Islet precursor cell (in vitro differentiated cells): ENCODE measurements at regions not wholly inside any gene's neighbourhood (a gene's known extent, or its start where the extent isn't known, plus 50 kb on each side); places are given as distances from the start of the nearest gene placed in this dataset.
A peak's percentile ranks its signal among the peaks of the same experiment; 100 is the strongest.
"Not testable (repeated sequence)": the region's sequence is repeated elsewhere in the genome, so short reads cannot be mapped to it uniquely, and the experiment has no call there.

Source experiments
- DNase-seq: peaks from one replicate; pipeline ENCODE4 v3.0.0-alpha.2; 2018

DNA sequence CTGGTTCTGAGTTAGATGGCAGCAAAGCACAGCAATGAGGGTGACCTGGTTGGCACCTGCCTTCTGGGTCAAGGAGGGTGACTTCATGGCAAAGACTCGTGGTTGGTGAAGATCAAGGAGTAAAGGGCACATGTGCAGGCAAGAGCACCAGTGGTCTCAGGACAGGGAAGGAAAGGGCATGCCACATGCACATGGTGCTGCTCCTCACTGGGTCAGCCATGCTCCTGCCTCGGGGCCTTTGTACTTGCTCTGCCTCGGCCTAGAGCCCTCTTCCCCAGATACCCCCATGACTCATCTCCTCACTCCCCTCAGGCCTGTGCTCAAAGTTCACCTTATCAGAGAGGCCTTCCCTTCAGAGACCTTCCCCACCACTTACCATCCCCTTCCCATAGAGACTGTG, 106.7 kb upstream of the KDM7A start:
- no peak for DNase-seq

DNA sequence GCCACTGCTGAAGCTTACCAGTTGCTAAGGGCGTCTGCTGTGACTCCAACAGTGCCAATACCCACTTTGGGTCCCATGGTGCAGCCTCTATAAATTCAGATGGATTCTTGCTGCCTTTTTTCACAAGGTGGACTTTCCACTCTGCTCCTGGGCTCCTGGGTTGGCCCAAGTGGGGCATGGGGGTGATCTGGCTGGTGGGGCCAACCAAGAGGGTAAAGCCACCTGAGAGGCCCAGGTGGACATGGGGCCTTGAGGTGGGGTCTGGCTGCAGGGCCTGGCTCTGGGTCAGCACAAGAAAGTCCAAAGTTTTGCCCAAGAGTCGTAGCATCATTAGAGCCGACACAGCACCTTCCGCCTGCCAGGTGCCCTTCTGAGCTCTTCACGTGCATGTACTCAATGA, 105.2 kb upstream of the KDM7A start:
- DNase-seq = no peak

DNA sequence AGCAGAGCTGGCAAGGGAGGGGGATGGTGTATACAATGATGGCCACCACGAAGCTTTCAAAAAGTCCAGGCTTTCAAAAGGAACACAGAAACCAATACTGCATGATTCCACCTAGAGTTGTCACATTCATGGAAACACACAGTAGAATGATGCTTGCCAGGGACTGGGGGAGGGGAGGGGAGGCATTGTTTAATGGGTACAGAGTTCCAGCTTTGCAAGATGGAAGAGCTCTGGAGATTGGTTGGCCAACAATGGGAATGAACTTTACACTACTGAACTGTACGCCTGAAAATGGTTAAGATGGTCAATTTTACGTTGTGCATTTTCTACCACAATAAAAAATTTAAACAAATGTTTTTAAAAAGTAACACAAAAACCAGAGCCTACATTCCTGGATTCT, 104.5 kb upstream of the KDM7A start:
- no peak for DNase-seq

DNA sequence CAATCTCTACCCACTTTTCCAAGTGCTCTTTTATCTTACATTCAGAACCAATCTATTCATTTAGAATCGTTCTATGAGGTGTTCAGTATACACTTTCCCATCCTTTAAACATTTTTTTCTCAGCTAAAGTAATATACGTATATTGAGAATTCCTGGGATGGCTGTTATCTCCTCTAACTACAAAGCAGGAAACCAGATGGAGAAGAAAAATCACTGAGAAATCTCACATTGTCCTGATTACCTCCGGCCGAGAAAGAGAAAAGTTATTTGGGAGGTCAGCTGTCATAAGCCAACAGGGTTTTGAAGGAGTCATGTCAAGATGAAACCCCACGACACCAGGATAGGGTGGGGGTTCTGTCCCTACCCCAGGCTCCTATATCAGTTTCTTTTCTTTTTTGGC, 99.2 kb upstream of the KDM7A start:
- DNase-seq = no peak

DNA sequence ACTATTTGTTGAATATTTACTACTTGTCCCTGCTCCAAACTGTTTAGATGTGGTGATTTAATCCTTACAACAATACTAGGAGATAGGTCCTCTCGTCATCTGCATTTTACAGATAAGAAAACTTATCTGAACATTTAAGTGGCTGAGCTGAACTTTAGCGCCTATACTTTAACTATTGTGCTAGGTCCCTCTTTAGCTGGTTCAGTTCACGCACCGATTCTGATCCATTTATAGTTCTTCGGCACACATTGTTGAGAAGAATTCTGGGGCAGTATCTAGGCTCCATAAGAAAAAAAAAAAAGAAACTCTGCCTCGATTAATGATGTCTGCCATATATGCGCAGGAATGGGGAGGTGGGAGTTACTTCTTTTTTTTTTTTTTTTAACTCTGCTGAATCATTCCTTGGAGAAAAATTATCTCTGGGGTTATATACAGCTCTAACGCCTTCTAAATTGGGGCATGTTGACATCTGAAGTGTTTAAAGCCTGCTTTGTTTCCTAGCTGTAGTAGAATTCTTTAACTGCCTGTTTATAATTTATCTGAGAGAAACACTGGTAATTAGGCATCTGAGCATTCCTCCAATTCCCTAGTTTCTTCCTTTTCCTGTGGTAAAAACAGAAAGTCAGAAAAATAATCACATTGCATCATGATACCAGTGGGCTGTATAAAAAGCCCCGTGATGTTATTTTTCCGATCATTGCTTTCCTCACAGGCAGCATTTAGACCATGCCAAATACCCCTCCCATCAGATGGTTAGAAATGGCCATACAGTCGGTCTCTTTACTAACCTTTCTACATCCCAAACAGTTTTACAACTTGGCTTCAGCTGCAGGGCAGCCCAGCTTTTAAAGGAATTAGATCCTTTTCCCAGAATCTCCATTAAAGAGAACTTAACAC, 98.5 kb upstream of the KDM7A start:
- no peak for DNase-seq

DNA sequence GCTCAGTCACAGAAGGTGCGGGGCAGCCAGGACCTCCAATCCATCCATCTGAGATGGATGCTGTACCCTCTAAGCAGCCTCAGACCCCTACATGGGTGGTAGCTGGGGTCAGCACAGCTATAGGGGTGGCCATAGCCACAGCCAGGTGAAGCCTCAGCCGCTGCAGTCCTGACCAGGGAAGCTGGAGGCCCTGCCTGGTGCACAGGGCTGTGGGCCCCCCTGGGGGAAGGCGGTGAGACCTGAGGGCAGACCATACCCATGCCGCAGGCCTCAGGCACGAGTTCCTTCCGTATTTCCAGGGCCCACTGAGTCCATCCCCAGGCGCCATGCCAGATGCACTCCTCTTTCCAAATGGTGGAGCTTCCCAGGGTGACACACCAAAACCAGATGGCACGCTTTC, 96.6 kb upstream of the KDM7A start:
- no peak for DNase-seq

DNA sequence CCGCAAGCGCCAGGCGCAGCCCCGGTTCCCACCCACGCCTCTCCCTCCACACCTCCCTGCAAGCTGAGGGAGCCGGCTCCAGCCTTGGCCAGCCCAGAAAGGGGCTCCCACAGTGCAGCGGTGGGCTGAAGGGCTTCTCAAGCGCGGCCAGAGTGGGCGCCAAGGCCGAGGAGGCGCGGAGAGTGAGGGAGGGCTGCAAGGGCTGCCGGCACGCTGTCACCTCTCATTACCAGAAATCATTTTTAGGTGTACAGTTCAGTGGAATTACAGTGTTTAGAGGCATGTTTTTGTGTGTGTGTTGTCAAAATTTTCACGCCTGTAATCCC, 94.8 kb upstream of the KDM7A start:
- not testable (repeated sequence) for DNase-seq

DNA sequence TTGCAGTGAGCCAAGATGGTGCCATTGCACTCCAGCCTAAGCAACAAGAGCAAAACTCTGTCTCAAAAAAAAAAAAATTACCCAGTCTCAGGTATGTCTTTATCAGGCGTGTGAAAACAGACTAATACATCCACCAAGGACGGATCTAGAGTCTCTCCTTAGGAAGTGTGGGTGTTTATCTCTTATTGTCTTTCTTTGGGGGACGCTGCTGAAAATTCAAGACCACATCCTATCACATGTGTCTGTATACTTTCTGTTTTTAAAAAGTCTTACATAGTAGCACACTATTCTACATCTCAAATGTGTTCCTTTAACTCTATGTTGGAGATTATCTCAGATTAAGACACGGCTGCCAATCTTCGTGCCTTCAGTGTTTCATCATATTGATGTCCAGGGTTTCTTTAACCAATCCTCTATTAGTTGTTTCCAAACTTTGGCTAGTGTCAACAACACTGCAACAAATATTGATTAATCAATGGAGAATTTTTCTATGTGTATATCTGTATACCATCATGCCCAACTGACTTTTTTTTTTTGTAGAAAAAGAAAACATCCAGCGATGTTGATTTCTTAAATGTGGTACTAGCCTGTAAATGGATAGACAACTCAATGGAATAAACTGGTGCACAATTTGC, 92.3 kb upstream of the KDM7A start:
- DNase-seq = no peak

DNA sequence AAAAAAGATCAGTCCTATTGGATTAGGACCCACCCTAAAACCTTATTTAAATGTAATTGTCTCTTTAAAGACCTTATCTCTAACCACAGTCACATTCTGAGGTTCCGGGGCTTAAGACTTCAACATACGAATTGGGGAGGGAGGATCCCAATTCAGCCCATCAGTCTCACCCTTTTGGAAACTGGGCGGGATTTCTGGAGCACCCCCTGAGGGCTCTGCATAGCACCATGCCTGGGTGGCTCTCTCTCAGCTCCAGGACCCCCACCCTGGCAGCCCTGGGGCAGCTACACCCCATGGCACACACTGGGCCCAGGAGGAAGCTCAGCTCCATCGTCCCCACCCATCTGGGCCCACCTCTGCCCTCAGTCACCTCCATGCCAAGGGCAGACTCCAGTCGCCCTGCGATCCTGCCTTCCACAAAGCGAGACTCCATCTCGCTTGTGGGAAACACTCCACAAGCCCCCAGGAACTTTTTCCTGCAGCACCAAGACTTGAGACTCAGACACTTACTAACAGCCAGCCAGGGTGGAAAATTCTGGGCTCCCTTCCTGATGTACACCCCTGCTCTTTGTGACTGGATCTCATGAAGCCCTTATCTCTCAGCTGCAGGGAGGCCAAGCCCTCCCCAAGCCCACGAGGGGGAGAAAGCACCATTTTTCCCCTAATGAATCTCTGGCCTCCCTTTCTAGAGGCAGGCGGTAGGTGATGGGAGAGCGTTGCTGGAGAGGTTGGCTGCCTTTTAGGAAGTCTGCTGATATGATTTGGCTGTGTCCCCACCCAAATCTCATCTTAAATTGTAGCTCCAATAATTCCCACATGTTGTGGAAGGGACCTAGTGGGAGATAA, 90.8 kb upstream of the KDM7A start:
- no peak for DNase-seq

DNA sequence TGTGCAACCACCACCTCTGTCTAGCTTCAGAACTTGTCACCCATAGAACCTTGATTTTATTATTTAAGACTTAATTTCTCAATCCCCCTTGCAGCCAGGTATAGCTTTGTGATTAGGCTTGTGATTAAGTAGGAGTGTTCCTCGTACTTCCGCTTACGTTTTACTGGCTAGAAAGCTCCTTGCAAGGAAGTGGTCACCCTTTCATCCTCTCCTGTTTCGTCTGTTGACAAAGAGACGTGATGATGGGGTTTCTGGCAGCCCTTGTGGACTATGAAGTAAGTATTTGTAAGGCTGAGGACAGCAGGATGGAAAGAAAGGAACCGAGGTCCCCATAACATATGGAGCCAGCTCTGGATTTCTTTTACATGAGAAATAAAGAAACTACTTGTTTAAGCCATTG, 86.5 kb upstream of the KDM7A start:
- no peak for DNase-seq

DNA sequence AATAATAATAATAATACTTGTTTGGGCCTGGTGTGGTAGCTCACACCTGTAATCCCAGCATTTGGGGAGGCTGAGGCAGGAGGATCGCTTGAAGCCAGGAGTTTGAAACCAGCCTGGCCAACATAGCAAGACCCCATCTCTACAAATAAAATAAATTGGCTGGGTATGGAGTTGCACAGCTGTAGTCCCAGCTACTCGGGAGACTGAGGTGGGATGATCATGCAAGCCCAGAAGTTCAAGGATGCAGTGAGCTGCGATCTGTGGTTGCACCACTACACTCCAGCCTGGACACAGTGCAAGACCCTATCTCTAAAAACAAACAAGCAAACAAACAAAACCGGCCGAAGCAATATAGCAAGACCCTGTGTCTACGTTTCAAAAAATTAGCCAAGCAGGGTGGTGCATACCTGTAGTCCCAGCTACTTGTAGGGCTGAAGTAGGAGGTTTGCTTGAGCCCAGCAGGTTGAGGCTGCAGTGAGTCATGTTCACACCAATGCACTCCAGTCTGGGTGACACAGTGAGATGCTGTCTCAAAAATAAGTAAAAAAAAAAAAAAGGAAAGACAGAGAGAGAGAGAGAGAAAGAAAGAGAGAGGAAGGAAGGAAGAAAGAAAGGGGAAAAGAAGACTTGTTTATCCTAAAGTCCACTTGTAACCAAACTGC, 85.6 kb upstream of the KDM7A start:
- no peak for DNase-seq

DNA sequence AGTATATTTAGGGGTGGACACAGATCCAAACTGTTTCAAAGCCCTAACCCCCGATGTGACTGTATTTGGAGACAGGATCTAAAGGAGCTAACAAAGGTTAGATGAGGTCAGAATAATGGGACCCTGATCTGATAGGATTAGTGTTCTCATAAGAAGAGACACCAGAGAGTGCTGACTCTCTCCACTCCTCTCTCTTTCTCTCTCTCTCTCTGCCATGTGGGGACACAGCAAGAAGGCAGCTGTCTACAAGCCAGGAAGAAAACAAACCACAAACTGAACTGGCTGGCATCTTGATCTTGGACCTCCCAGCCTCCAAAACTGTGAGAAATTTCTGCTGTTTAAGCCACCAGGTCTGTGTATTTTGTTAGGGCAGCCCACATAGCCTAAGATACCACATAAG, 84.7 kb upstream of the KDM7A start:
- no peak for DNase-seq

DNA sequence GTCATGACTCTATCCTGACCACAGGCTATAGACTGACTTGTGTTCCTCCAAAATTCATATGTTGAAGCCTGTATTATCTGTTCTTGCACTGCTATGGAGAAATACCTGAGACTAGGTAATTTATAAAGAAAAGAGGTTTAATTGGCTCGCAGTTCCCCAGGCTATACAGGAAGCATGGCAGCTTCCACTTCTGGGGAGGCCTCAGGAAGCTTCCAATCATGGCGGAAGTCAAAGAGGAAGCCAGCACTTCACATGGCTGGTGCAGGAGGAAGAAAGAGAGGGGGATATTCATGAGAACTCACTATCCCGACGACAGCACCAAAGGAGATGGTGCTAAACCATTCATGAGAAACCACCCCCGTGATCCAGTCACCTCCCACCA, 84.3 kb upstream of the KDM7A start:
- no peak for DNase-seq

DNA sequence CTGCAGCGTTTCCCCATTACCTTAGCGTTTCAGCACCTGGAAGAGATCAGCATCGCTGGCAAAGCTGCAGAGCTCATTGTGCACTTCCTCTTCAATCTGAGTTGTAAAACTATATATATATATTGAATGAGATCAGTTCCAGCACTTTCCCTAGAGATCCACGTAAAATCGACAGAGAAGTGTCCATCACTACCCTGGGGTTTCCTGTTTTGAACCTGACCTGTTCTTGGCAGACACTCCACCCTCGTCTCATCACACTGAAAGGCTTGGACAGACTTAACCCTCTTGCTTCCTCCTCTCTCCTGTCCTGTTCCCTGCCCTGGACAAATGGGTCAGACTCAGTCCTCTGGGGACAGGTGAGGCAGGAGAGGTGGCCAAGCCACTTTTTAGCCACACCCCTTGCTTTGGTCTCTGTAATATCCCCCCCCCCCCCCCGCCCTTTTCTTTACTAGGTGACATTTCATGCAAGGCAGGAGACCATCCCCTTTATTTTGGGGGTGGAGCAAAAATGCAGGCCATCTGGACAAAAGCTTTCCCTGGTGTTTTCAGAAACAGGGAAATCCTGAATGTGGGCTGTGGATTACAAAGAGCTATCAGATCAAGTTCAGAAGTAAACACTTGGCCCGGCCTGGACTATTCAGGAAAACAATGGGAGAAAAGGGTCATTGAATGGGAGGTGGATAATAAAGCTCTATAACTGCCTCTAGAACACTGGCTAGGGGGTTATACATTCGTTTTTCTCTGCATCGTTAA, 83.7 kb upstream of the KDM7A start:
- DNase-seq = no peak

DNA sequence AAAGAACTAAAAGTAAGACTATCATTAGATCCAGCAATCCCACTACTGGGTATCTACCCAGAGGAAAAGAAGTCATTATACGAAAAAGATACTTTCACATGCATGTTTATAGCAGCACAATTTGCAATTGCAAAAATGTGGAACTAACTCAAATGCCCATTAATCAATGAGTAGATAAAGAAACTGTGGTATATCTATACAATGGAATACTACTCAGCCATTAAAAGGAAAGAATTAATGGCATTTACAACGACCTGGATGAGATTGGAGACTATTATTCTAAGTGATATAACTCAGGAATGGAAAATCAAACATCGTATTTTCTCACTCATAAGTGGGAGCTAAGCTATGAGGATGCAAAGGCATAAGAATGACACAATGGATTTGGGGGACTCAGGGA, 80.5 kb upstream of the KDM7A start:
- not testable (repeated sequence) for DNase-seq

DNA sequence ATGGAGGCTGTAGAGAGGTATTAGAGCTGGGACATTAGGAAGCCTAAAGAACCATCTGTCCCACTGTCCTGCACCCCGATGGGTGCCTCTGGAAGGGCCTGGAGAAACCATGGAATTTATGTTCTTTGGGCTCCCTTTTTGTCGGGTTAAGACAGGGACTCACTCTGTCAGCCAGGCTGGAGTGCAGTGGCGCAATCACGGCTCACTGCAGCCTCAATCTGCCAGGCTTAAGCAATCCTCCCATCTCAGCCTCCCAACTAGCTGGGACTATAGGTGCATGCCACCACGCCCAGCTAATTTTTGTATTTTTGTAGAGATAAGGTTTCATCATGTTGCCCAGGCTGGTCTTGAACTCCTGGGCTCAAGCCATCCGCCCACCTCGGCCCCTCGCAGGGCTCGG, 78.2 kb upstream of the KDM7A start:
- DNase-seq = not testable (repeated sequence)

DNA sequence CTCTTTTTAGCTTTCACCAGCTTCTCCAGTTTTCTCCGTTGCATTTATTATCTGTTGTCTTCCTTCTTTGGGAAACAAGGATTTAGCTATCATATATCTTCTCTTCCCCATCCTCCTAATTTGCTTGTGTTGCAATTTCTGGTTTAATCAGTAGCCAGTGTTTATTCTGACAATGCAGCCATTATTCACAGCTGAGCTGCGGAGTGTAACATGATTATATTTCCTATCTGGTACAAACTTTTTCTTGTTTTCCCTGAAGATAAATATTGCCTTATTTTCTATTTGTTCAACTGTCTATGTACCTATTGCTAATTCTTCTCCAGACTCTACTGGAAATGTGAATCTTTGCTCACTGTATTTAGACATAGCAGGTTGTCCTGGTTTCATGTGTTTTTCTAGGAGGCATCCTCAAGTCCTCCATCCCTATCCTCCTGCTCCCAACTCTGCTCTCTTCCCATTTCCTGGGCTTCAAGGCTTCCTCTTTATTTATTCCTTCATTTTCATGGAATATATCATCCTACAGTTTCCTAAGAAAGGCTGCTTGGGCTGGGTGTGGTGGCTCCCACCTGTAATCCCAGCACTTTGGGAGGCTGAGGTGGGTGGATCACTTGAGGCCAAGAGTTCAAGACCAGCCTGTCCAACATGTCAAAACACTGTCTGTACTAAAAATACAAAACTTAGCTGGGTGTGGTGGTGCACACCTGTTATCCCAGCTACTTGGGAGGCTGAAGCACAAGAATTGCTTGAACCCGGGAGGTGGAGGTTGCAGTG, 72.4 kb upstream of the KDM7A start:
- DNase-seq = no peak

DNA sequence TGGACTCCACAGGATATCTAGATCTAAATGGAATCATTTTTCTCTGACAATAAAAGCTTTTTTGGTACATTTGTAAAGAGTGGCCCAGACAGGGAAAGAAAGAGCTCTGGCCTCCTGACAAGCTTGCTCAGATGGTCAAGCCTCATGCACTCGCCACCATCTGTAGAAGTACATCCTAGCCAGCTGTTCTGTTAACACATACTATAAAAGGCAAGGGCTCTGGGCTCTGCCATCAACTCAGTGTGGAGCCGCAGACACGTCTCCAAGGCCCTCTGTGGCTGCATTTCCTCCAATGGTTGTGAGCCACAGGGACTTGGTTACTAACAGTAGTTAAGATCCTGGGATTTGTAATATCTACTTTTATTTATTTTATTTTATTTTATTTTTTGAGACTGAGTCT, 70.8 kb upstream of the KDM7A start:
- no peak for DNase-seq

DNA sequence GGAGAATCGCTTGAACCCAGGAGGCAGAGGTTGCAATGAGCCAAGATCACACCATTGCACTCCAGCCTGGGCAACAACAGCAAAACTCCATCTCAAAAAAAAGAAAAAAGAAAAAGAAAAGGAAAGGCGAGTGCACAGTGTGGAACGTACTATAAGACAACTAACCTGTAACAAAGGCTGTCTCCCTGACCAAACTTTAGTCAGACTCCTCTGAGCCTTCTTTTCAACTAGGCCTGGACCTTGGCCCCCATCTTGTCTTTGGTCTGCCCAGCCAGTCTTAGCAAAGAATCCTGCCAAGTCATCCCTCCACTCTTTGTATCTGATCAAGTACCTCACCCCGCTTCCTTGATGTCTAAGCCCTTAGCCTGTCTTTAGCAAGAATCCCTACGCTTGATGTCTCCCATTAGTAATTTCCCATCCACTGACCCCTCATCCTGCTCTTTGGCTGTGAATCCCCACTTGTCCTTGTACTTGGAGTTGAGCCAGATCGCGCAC, 68.9 kb upstream of the KDM7A start:
- DNase-seq = no peak

DNA sequence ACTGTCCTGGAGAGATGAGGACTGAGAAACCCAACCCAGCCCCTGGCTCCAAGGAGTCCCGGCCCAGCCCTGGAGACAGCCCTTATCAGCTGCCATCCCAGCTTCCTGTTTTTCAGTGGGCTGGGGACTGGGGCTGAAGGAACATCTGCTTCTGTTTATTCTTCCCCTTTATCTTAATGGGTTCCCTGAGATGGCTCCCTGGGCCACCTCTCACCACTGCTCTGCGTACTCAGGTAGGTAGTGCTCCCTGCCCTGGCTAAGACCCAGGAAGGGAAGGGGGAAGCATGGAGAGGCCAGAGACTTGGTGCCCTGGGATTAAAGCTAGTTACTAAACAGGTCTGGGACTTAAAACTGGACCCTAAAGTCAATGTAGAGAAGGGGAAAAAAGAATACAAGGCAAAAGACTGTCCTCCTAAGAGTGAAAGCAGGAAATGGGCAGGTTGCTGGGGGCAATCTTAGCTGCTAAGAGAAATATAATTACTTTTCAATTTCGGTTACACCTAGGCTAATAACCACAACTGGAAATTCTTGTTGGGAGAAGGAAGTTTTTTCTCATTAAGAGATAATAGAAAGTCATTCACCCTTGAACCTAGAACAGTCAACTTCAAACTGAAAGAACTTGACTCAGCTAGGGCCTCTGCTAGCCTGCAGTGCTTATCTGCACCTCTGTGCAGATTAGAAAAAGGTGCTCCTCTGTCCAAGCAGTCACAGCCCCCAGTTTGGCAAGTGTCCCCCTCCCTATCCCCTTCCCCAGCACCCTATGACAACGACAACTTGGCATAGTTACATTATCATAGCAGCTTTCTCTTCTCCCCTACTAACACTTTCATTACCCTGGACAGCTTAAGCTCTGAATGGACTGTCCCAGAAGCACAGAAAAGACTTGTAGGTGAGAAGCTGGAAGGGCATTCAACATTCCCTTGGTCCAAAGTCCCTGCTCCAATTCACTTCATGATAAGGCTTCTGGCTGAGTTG, 65.6 kb upstream of the KDM7A start:
- DNase-seq = peak; percentile 71

DNA sequence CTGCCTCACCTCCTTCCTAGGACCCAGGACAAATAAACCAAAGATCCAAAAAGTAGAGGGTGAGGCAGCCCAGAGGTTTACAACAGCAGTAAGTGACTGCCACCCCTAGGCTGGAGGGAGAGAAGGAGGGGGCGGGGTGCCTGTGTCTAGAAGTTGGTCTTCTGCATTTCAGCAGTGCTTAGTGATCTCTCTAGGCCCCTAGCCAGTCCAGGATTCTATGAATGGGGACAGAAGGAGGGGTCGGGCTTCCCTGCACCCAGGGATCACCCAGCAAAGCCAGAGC, 62.8 kb upstream of the KDM7A start:
- DNase-seq = no peak
